ENCODE measurements at regions not wholly inside any gene's neighbourhood (a gene's known extent, or its start where the extent isn't known, plus 50 kb on each side); places are given as distances from the start of the nearest gene placed in this dataset.
"Not testable (repeated sequence)": the region's sequence is repeated elsewhere in the genome, so short reads cannot be mapped to it uniquely, and the experiment has no call there.

DNA sequence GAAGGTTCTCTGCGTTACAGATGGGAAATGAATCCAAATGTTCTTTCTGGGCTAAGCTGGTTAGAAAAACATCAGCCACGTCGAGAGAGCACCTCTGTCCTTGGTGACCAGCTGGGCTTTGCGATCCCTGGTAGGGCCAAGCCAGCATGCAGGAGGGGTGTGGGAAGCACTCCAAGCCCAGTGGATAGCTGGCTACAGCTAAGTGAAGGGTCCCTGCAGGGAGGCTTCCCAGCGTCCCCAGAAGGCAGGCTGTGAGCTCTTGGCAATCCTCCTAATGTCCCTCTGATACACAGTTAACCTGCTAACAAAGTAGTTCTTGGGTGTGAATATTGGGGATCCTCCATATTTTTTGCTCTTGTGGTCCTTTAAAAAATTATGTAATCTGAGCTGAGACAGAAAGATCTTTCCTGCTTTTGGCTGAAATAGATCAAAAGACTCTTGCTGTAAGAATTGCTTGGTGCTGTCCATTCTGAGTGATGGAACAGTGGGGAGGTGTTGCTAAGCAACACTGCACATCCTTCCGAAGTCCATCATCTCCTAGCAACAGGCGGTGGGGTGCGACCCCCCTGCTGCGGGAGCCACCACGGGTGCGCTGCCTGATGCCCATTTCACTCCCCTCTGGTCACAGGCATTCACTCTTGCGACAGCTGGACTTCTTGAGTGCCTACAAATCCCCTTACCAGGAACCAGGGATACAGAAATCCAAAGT is 88.5 kb upstream of the UXS1 start:
- no TSS peak for BruUV-seq (replicated peaks)

DNA sequence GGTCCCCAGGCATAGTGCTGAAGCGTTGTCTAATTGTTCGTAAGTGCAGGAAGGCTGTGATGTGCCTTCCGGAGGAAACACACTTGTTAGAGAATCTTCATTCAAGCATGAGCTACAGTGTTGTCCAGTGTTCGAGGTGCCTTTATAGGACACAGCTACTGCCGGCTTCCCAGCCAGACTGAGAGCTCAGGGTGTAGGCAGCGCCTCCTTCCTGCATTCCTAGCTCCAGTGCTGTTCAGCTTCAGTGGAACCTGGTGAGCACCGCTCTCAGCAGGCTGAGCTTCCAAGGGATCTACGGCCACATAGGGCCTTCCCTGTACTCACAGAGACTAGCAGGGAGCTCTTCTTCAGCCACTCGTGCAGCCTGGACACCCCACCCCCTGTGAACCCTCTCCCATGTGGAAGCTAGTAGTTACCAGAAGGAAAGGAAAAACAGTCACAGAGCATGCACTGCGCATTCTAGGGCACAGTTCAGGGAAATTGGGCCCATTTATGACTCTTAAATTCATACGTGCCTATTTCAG is 87.9 kb upstream of the UXS1 start:
- H3K4me1 ChIP-seq (ENCODE audit: control insufficient read depth in 1 of 2, insufficient read depth in 2 of 2, low read length in 2 of 2); ATAC-seq; H3K4me2 ChIP-seq (ENCODE audit: low read length); RAD21 ChIA-PET (ENCODE audit: low non-redundant PET in 1 of 2, low total read pairs in 2 of 2, uncharacterized antibody in 2 of 2, unreplicated experiment in 2 of 2); H2AFZ ChIP-seq (ENCODE audit: low read depth, low read length, poor library complexity, severe bottlenecking); H3K4me3 ChIP-seq (replicated peaks in 1 of 2; ENCODE audit: low read depth in 1 of 2, low read length in 2 of 2); H3K36me3 ChIP-seq (ENCODE audit: control insufficient read depth in 1 of 2, insufficient read depth in 2 of 2, low read length in 2 of 2); DNase-seq (ENCODE audit: low read depth, low spot score); H3K9me2 ChIP-seq (ENCODE audit: insufficient read depth); CTCF ChIA-PET; H3K79me2 ChIP-seq (ENCODE audit: insufficient read depth, low read length); H3K27me3 ChIP-seq (ENCODE audit: insufficient read depth, low read length); BruUV-seq (replicated peaks); H4K20me1 ChIP-seq (ENCODE audit: insufficient read depth); POLR2A ChIA-PET; H3K9me3 ChIP-seq (ENCODE audit: control insufficient read depth in 1 of 2, insufficient read depth in 1 of 2, low read depth in 1 of 2, low read length in 2 of 2); H3K9ac ChIP-seq (ENCODE audit: low read length); H3K27ac ChIP-seq (ENCODE audit: low read depth, low read length): not testable (repeated sequence)
- intact Hi-C loops (cut with micrococcal nuclease): loop anchor here (5.0 kb wide), 1 partner anchor 380 kb away; no protein-coding TSS in a partner anchor

More for the DNA sequence above, 88.5 kb upstream of the UXS1 start:
- intact Hi-C loops (cut with micrococcal nuclease): loop anchor here (5.0 kb wide), 1 partner anchor 380 kb away; no protein-coding TSS in a partner anchor
- Histone ChIP-seq H2AFZ (ENCODE audit: low read depth, low read length, poor library complexity, severe bottlenecking) (no peak overlapping the region), H3K79me2 (ENCODE audit: insufficient read depth, low read length) (no peaks in the 10 kb centered on the region), H3K9me2 (ENCODE audit: insufficient read depth) (no peaks in the 10 kb centered on the region), H3K4me2 (ENCODE audit: low read length) (no peak overlapping the region), H3K9ac (ENCODE audit: low read length) (no peak overlapping the region), H3K4me1 (ENCODE audit: control insufficient read depth in 1 of 2, insufficient read depth in 2 of 2, low read length in 2 of 2) (no peaks in the 10 kb centered on the region), H3K27ac (ENCODE audit: low read depth, low read length) (no peak overlapping the region), H3K27me3 (ENCODE audit: insufficient read depth, low read length) (no peaks in the 10 kb centered on the region), H3K36me3 (ENCODE audit: control insufficient read depth in 1 of 2, insufficient read depth in 2 of 2, low read length in 2 of 2) (no peaks in the 10 kb centered on the region), H3K9me3 (ENCODE audit: control insufficient read depth in 1 of 2, insufficient read depth in 1 of 2, low read depth in 1 of 2, low read length in 2 of 2) (no peaks in the 10 kb centered on the region), H4K20me1 (ENCODE audit: insufficient read depth) (no peaks in the 10 kb centered on the region), H3K4me3 (replicated peaks in 1 of 2; ENCODE audit: low read depth in 1 of 2, low read length in 2 of 2) (no peak overlapping the region)
- RAD21 ChIA-PET (ENCODE audit: low non-redundant PET in 1 of 2, low total read pairs in 2 of 2, uncharacterized antibody in 2 of 2, unreplicated experiment in 2 of 2): no interaction called here
- ATAC-seq (no peak), DNase-seq (ENCODE audit: low read depth, low spot score) (no peak)
- TF ChIP-seq CEBPB (IDR thresholded peaks at IDR 0.05; ENCODE audit: low read depth): no peak
- POLR2A ChIA-PET: no interaction called here
- CTCF ChIA-PET: no interaction called here
